Activated CD8-positive, alpha-beta memory T cell treated with anti-CD3 and anti-CD28 coated beads for 4 hours (primary cell): ENCODE measurements at regions not wholly inside any gene's neighbourhood (a gene's known extent, or its start where the extent isn't known, plus 50 kb on each side); places are given as distances from the start of the nearest gene placed in this dataset.
A peak's percentile ranks its signal among the peaks of the same experiment; 100 is the strongest.
"Not testable (repeated sequence)": the region's sequence is repeated elsewhere in the genome, so short reads cannot be mapped to it uniquely, and the experiment has no call there.

Experiments used
- DNase-seq, 2 donors: peaks; one replicate each; pipeline ENCODE4 v3.0.0-alpha.2; 2020; ENCODE audit warnings: low read depth in 2 of 2

DNA sequence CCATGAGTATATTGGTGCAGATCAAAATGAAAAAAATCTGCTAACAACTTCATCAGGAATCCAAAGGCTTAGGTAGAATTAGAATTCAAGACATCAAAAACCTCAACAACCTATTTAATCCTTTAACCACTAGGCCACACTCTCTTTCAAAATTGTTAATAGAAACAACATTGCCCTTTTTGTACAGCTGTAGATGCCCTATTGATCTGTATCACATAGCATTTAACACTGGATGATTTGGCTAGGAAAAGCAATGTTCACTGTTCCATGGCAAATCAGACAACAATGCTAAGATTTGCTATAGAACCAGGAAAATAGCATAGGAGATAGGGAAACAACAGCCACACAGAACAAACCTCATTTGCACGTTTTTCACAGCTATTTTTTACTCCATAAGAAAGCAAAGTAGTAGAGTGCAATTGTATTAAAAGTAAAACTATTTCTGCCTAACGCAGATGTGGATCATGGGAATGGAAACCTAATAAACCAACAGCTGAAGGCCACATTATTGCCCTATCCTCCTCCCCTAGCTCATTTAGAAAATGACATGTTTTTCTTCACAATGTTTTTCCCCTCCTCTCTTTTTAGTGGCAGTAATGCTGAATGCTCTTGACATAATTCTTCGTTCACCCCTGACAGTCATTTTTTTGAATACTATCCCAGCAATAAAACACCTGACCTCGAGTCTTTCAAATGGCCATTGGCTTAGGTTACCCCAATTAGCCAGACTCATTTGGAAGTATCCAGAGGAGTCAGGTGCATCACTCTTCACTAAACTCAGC, 373.0 kb upstream of the CCNH start:
- no peak for DNase-seq

DNA sequence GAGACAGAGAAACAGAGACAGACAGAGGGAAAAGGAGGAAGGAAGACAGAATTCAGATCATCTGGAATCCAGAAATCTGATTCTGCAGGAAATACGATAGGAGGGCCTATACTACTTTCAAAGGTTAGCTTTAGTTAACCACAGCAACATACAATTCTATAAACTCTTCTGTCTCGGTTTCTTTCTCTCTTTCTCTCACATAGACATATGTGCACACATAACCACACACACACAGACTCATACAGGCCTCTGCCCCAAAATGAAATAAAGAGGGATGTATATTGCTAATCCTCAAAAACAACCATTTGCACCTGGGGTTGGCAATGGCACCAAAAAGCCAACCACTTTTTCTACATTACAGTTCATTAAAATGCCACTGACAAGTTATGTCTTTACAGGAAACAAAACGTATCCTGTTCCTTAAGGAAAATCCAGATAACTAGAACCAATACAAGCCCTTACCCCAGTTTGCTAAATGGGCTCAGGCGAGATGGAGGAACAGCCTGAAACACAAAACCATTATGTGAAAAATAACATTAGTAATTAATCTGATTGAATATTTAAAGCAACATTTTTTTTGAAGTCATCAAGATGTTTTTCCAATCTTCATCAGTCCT, 372.3 kb upstream of the CCNH start:
- DNase-seq = no peak

DNA sequence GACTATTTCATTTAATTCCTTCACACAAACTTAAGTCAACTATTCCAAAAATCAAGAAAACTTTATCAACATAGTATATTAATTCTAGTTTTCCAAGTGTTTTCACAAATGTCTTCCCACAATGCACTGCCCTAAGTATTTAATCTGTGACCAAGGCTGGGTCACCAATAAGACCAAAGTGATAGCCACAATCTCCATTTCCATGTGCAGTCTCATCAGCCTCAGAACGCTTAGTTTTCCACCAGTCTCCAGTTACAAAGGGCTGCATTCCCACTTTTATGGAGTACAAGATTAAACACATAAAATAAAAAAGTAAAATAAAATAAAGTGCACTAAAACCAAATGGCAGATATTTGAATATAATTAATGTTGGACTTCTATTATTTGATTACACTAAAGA, 371.6 kb upstream of the CCNH start:
- DNase-seq = no peak

DNA sequence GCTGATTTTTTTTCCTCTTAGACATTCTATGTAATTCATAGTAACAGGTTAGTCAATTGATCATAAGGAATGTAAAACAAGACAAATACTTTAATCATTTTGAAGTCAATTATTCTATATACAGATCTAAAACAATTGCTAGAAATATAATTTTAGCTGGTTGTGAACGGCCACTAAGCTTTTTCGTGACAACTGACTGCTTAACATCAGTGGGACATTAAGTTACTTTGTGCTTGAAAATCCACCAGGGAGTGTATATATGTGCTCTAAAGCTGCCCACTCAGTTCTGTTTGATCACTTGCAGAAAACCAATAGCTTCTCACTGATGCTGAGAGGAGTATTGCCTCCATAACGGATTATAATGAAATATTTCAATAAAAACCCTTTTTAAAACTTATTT, 370.2 kb upstream of the CCNH start:
- no peak for DNase-seq

DNA sequence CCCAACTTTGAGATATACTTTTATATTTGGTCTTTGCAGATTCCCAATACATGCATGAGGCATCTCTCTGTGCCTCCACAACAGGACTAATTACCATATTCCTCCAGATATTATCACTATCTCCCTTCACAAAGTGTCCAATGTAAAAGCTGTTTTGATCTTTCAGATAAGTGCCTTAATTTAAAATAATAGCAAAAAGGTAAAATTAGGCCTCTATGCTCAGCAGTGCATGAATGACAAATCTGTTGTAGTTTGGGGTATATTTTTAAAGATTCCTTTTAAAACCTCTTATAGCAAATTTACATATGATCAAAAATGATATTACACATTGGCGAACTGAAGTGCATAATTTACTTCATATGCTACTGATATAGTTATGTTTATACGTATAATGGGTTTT, 369.2 kb upstream of the CCNH start:
- no peak for DNase-seq

DNA sequence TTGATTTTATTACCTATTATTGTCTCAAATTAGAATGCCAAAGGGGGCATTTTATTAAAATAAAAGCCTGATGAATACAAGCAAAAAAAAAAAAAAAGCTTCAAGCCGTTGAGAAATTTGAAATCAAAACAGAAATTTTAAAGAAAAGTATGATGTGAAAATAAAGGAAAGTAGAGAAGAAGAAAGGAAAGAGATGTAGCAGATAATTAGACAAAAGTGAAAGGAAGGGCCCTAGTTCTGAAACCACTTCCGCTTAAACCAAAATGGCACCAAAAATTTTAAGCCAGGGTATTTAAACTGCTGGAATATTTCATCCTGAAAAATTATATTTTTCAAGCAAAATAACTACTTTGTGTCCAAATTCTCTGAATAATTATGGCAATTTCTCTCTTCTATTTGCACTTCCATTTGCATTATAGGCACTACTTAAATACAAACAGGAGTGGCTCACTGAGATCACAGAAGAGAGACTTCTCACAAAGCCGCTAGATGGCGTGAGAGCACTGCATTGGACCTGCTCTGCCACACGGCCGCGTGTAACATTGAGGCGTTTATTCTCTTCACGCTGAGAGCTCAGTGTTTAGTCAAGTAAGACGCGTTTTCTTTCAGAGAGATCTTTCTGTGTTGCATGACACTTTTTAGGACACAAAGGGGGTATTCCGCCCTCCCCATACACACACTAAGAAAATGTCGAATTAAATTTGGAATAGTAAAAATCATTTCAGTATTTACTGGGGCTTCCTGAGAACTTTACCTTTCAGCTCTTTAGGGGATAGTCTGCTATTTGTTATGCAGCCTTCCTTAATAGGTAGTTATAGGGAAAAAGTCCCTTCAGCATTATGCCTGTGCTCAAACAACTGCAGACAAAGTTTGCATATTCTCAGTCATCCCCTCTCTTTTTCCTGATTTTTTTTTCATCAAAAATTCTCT, 368.4 kb upstream of the CCNH start:
- peak; percentile 26 to 61 for DNase-seq

DNA sequence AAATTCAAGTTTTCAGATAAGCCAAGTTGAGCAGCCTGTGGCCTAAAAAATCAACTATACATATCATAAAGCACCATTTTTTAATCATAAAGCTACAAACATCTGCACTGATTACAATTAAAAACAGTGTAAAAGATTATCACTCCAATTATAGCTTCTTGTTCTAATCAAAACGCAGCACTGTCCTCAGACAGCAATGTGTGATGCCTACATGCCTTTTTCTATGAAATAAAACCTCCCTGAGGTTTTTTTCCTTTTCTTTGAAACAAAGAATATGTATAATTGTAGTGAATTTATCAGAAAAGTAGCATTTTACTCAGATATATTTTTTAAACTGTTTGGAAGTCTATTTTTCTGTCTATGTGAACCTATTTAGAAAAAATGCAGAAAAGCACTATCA, 366.1 kb upstream of the CCNH start:
- no peak for DNase-seq

DNA sequence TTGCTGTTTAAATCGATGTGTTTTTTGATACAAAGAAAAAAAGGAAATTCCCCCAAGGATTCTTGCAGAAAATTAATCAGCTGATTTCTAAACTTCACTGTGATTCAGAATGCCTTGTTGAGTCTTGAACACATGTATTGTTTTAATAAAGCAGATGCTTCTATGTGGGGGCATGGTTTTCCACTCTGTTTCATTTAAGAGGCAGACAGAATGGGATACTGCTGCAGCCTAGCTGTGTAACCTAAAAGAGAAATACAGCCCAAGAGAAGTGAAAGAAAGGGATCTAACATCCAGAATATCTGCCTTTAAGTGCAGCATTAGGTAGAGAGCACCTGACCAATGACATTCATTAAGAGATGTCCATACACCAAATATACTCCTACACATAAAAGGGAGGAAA, 365.1 kb upstream of the CCNH start:
- no peak for DNase-seq

DNA sequence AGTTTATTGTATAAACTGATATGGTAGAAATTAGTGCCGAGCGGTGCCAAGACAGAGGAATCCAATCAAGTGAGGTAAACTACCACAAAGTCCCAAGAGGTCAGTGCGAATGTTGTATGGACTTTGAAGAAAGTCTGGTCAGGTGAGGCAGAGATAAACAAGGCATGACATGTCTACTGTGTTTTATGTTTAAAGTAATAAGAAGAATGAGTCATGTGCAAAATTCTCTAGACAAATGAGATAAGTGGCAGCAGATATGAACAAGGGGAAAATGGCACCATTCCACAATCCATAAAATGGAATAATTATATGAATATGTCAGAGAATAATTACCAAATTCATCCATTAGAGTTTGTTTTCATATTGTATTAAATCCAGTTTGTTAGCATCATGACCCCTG, 364.1 kb upstream of the CCNH start:
- DNase-seq = no peak

DNA sequence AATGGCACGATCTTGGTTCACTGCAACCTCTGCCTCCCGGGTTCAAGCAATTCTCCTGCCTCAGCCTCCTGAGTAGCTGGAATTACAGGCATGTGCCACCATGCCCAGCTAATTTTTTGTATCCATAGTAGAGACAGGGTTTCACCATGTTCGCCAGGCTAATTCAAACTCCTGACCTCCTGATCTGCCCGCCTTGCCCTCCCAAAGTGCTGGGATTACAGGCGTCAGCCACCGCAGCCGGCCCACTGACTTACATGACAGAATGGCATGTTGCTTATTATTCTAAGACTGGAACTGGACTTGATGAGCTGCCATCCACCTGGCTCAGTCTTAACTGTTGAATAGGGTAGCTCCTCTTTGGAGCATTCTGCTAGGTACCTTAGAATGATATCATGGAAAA, 363.6 kb upstream of the CCNH start:
- DNase-seq = not testable (repeated sequence)

DNA sequence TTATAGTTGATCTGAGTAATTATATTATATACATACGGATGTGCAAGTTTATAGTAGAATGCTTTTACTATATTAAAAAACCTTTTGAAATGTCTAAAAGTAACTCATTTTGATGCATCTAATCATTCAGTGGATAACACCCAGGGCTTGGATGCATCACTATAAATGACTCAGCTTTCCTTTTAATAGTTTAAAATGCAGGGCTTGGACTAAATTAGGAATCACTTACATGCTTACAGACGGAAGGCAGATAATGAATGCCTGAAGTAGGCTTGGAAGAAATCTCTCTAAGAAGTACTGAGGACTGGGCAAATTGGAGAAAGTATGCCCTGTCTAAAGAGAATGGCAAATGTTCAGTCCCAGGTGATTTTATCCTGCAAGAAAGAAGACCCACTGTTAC, 362.5 kb upstream of the CCNH start:
- no peak for DNase-seq

DNA sequence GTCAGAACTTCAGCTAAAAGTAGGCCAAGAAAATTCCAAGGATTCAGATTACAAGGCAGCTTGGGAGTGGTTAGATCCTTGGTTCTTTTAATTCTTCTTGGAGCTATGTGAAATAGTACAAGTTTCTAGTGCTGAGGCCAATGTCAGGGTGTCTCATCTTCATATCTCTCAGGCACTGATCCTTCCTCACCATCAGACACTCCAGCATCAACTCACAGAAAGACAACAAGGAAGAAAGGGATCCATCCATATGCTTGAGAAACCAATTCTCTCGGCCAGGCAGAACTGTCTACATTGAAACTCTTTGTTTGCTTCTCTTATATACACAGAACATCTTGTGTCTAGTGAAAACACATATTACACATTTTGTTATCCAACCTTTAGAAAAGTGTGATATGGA, 362.1 kb upstream of the CCNH start:
- DNase-seq = no peak

DNA sequence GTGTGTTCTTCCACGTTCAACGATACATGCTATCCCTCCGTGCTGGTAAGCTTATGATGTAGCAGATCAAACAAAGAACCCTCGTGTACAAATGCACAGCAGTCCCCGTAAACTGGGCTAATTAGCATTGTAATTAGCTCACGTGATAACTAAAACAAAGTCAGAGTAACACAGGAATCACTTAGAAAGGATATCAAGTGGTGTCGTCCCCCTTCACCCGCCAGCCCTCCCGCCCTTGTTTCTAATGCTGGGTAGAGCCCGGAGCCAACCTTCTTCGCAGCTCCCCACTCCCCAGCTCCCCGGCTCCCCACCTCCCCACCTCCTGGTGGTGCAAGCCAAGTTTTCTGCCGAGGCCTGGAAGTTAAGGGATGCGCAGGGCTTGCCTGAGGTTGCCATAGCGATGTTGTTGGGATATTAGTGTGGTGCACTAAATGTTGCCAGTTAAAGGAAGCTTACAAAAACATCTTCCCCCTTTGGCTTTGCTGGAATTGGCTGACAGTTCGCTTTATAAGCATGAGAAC, 357.9 kb upstream of the CCNH start:
- DNase-seq = no peak

DNA sequence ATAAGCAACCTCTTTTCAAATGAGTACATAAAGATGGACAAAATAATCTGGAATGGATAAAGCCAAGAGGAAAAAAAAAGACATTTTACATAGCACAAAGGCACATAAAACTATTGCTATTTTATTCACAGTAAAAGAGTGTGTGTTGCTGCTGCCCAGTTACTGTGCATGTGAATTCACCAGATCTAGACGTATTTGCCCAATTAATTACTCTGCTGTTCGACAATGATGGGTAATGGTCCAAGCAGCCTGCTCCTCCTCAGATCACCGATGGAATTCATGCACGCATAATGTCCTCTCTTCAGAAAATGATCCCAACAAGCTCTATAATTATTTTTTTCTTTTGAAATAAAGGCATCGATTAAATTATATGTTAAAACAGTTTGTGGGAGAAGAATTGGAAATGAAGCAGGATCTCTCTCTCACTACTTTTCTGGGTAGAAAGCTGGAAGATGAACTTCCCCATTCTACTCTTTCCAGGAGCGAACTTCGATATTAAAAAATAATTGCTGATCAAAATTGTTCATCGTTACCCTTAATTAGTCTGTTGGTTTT, 357.4 kb upstream of the CCNH start:
- no peak for DNase-seq

DNA sequence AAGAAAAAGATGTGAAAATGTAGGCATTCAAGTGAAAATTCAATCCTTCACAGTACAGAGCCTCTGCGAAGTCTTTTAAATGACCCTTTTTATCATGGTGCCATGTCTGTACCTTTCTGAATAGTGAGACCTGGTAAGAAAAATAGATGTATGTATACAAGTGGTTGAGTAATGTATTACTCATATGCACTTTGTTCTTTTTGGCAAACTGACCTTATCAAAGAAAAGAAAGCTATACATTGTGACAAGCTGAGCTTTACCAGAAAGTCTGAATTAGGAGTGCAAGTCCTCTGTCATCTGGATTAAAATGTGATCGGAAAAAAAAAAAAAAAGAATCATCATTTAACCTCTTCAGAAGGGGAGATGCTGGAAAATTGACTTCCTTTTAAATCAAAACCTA, 356.4 kb upstream of the CCNH start:
- no peak for DNase-seq

DNA sequence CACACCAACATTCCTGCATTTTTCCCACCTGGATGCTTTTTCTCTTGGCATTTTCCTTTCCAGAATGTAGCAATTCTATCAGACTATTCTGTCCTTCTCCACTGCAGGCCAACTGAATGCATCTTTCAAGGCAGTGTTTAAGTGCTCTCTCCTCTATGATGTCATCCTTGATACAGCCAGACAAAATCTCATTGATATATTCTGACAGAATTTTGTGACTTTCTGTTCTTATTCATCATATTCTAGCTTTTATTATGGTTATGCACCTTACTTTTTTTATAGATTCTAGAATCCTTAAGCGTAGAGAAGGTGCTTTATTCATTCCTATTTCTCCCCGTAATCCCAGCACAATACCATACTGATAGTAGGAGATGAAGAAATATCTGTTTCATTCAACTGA, 355.5 kb upstream of the CCNH start:
- no peak for DNase-seq

DNA sequence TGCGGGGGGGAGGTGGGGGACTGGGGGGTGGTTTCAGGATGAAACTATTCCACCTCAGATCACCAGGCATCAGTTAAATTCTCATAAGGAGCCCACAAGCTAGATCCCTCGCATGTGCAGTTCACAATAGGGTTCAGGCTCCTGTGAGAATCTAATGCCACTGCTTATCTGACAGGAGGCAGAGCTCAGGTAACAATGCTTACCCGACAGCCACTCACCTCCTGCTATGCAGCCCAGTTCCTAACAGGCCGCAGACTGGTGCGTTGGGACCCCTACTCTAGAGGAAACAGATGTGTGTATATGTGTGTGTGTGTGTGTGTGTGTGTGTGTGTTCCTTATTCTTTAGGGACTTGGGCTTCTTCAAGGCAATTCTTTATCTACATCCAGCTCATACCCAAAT, 352.3 kb upstream of the CCNH start:
- no peak for DNase-seq

DNA sequence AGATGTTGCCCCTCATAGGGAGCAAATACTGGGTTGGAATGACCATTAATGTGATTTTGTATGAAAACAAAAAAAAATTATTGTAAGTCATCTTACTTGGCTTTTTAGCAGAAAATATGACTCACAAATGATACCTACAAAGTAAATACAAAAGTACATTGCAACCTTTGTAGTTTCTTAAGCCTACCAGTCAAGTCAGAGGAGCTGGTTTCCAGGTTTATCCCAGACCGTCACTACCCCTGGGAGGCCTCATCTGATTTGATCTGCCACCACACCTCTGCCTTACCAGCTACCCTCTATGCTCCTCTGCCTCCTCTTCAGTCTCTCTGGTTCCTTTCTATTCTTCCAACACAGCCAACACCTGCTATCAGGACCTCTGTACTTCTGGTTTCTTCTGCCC, 349.9 kb upstream of the CCNH start:
- no peak for DNase-seq

DNA sequence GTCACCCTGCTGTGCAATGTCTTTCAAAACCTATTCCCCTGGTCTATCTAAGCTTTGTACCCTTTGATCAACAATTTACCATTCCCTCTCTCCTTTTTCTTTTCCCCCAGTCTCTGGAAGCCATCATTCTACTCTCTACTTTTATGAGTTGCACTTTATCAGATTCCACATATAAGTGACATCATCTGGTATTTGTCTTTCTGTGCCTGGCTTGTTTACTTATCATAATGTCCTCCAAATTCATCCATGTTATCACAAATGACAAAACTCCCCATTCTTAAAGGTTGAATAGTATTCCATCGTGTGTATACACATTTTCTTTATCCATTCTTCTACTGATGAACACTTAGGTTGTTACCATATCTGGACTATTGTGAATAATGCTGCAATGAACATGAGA, 344.2 kb upstream of the CCNH start:
- no peak for DNase-seq

DNA sequence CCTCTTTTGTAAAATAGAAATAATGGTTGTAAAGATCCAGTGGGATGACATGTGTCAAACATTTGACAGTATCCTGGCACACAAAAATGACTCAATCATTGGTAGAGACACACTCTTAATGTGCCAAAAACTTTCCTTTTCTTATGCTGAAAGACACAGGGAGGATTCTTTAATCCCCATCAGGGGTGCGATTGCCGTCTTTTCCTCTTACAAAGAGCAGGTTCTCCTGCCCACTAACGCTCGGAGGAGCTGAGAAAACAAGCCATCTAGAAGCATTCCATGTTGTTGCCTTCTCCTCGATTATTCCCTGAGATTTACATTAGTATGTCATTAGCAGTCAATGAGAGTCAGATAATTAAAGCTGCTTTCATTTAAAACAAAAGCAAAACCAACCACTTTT, 342.6 kb upstream of the CCNH start:
- no peak for DNase-seq

DNA sequence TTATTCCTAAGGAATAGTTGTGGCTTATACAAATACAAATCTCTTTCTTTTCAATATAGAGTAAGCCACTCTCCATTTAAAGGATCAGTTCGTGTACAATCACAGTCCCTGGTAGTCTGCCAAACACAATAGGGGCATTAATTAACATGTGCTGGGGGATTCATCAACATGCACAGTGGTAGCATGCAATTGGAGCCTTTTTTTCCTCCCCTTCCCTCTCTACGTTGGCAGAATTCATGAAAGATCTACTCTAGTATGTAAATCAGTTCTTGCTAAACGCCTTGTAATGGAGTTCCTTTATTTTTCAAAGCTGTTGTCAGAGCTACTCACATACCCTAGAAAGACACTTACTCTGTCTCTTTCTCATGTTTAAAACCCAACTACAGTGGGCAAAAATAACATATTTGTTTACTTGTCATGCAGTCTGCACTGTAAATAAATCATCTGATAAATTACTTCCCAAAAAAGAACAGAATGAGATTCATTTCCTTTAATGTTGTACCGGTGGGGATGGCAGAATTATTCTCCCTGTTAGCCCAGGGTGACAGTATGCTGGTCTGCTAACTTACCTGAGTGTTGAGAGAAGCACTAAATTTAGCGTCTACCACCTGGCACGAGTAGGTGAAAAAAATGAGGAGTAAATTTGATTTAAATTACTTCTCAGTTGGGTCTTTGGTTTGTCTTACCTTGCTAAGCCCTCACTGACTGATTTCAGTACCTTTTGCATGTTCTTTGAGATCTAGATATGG, 341.5 kb upstream of the CCNH start:
- no peak for DNase-seq

DNA sequence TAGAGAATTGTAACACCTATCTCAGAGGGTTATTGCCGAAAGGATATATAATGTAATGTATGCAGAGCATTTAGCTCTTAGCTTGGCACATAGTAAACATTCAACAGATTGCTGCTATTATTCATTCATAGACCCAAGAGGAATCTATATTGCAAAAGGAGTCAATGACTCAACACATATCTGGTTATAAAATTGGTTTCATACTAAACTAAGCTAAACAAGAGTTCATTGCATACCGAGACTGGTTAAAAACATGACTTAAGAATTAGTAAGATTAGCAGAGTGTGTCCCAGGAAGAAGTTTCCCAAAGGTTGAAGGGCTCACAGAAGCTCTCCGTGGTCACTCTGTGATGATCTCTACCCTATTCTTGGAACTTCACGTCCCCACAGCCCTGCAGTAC, 339.6 kb upstream of the CCNH start:
- no peak for DNase-seq
